Caco-2 (cell line): ENCODE measurements at regions not wholly inside any gene's neighbourhood (a gene's known extent, or its start where the extent isn't known, plus 50 kb on each side); places are given as distances from the start of the nearest gene placed in this dataset.

Source experiments
- BruUV-seq: library from RNA; stranded (reverse); fragments of 400-500 nt; replicated peaks from 2 replicates; lab custom pipeline; 2021; lab: Mats Ljungman, UMichigan
- CTCF ChIA-PET: fragments of 300-600 bp; sonication (Branson Sonifier 250); formaldehyde crosslinking; loops from one replicate; lab custom pipeline; 2022; ENCODE audit warnings: antibody characterized with exemption; lab: Charles Lee
- POLR2A ChIA-PET: fragments of 300-600 bp; sonication (Branson Sonifier 250); formaldehyde crosslinking; loops from one replicate; lab custom pipeline; 2022; ENCODE audit warnings: antibody characterized with exemption; lab: Charles Lee
- DNase-seq, 2 experiments: peaks; one replicate each; pipeline versions ENCODE4 v3.0.0 to v3.0.0-alpha.2; 2020 to 2022
- H3K27me3 ChIP-seq: replicated peaks from 2 replicates; pipeline ENCODE4 v1.6.0; 2011; ENCODE audit warnings: low read length; ENCODE audit not compliant: control insufficient read depth, insufficient read depth
- H3K36me3 ChIP-seq: 2 replicates; pipeline ENCODE4 v1.5.1; 2011; ENCODE audit warnings: low read length; ENCODE audit not compliant: control insufficient read depth, insufficient read depth
- H3K4me1 ChIP-seq: fragments of 250-450 bp; sonication (Bioruptor Pico); 2 replicates; pipeline ENCODE4 v1.5.1; 2020; ENCODE audit warnings: mild to moderate bottlenecking
- H3K4me3 ChIP-seq: 2 replicates; pipeline ENCODE4 v1.5.1; 2011; ENCODE audit warnings: low read depth, mild to moderate bottlenecking, control low read depth, low read length
- H3K9me3 ChIP-seq: fragments of 250-450 bp; sonication (Bioruptor Pico); 2 replicates; pipeline ENCODE4 v1.5.1; 2020; ENCODE audit warnings: mild to moderate bottlenecking, moderate library complexity
- H3K27ac Mint-ChIP-seq: one replicate; pipeline ENCODE4 v1.8.0; 2022; ENCODE audit warnings: mixed read lengths; ENCODE audit not compliant: unreplicated experiment
- H3K27me3 Mint-ChIP-seq: one replicate; pipeline ENCODE4 v1.8.0; 2022; ENCODE audit warnings: mixed read lengths; ENCODE audit not compliant: insufficient read depth, unreplicated experiment
- H3K36me3 Mint-ChIP-seq: one replicate; pipeline ENCODE4 v1.8.0; 2022; ENCODE audit warnings: mild to moderate bottlenecking, mixed read lengths; ENCODE audit not compliant: insufficient read depth, unreplicated experiment
- H3K4me1 Mint-ChIP-seq: one replicate; pipeline ENCODE4 v1.8.0; 2022; ENCODE audit warnings: low read depth, mixed read lengths; ENCODE audit not compliant: unreplicated experiment
- H3K4me3 Mint-ChIP-seq: one replicate; pipeline ENCODE4 v1.8.0; 2022; ENCODE audit warnings: mild to moderate bottlenecking, moderate library complexity, mixed read lengths; ENCODE audit not compliant: unreplicated experiment
- H3K9me3 Mint-ChIP-seq: one replicate; pipeline ENCODE4 v1.8.0; 2022; ENCODE audit warnings: mixed read lengths; ENCODE audit not compliant: unreplicated experiment
- intact Hi-C: fragments of 100-400 bp; cut with micrococcal nuclease; formaldehyde crosslinking; loops from one replicate; pipeline ENCODE4 v1.10.0; 2022; ENCODE audit not compliant: unreplicated experiment
- TF ChIP-seq, protein P1 (sequence below), 2 experiments: fragments of 200-600 bp in 1 of 2; IDR thresholded peaks; 1 replicate in 1 of 2; 2 replicates in 1 of 2; pipeline versions ENCODE4 v1.5.1 to v1.8.0; 2011 to 2022; ENCODE audit warnings: antibody characterized with exemption in 1 of 2, control low read depth in 1 of 2, inconsistent platforms in 1 of 2, low read depth in 1 of 2, low read length in 1 of 2, mild to moderate bottlenecking in 1 of 2, moderate library complexity in 1 of 2; ENCODE audit not compliant: insufficient read depth in 1 of 2, severe bottlenecking in 1 of 2, unreplicated experiment in 1 of 2

DNA sequence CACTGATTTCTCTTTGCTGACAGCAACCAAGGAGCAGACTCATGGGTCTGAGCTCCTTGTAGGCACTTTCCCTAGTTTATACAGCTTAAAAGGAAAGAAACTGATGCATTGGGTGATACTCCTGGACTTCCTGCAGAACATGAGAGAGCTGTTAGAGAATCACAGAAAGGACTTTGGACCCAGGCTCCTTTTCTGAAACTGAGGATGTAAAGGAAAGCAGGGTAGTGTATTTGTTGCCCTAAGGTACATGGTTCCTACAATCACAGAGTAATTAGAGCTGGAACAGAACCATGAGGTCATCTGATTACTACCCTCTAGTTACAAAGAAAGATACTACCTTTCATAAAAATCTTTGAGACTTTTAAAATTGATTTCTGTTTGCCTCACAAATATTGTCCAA is 477.1 kb upstream of the SPTLC3 start:
- Mint-ChIP-seq H3K4me3 (no peak overlapping the region), H3K36me3 (no peaks in the 10 kb centered on the region), H3K27ac (no peak overlapping the region), H3K27me3 (no peaks in the 10 kb centered on the region), H3K9me3 (no peaks in the 10 kb centered on the region), H3K4me1 (no peaks in the 10 kb centered on the region)
- H3K9me3 ChIP-seq = no peaks in the 10 kb centered on the region
- CTCF ChIA-PET = no interaction called here
- no peak overlapping the region for H3K4me3 ChIP-seq
- TF ChIP-seq, protein P1, sequence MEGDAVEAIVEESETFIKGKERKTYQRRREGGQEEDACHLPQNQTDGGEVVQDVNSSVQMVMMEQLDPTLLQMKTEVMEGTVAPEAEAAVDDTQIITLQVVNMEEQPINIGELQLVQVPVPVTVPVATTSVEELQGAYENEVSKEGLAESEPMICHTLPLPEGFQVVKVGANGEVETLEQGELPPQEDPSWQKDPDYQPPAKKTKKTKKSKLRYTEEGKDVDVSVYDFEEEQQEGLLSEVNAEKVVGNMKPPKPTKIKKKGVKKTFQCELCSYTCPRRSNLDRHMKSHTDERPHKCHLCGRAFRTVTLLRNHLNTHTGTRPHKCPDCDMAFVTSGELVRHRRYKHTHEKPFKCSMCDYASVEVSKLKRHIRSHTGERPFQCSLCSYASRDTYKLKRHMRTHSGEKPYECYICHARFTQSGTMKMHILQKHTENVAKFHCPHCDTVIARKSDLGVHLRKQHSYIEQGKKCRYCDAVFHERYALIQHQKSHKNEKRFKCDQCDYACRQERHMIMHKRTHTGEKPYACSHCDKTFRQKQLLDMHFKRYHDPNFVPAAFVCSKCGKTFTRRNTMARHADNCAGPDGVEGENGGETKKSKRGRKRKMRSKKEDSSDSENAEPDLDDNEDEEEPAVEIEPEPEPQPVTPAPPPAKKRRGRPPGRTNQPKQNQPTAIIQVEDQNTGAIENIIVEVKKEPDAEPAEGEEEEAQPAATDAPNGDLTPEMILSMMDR (IDR thresholded peaks at IDR 0.05; ENCODE audit: insufficient read depth in 1 of 2, low read depth in 1 of 2, low read length in 1 of 2, severe bottlenecking in 1 of 2, unreplicated experiment in 1 of 2) = no peak
- BruUV-seq = no TSS peak
- intact Hi-C loops = no loop called here
- H3K27me3 ChIP-seq = no peaks in the 10 kb centered on the region
- H3K4me1 ChIP-seq = no peaks in the 10 kb centered on the region
- no peak for DNase-seq
- H3K36me3 ChIP-seq = no peaks in the 10 kb centered on the region
- POLR2A ChIA-PET = no interaction called here

DNA sequence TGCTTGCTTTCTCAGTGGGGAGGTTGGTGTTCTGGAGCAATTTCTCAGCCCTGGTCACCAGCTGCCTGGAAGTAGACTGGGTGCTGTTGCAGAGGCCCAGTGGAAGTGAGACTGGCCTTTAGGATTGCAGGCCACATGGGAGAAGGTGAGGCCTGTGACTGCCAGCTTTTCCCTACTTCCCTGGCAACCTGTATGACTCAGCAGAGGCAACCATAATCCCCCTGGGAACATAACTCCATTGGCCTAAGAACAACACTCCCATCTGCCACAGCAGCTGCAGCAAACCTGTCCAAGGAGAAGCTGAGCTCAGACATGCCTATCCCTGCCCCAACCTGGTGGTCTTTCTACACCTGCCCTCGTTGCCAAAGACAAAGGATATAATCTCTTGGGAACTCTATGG is 473.5 kb upstream of the SPTLC3 start:
- Mint-ChIP-seq H3K4me3 (no peak overlapping the region), H3K36me3 (no peaks in the 10 kb centered on the region), H3K4me1 (no peaks in the 10 kb centered on the region), H3K27me3 (no peaks in the 10 kb centered on the region), H3K27ac (no peak overlapping the region), H3K9me3 (no peaks in the 10 kb centered on the region)
- POLR2A ChIA-PET = no interaction called here
- H3K27me3 ChIP-seq = no peaks in the 10 kb centered on the region
- no peak for DNase-seq
- intact Hi-C loops = no loop called here
- H3K9me3 ChIP-seq = no peaks in the 10 kb centered on the region
- CTCF ChIA-PET = no interaction called here
- H3K36me3 ChIP-seq = no peaks in the 10 kb centered on the region
- TF ChIP-seq, protein P1 (IDR thresholded peaks at IDR 0.05; ENCODE audit: insufficient read depth in 1 of 2, low read depth in 1 of 2, low read length in 1 of 2, severe bottlenecking in 1 of 2, unreplicated experiment in 1 of 2) = no peak
- no peaks in the 10 kb centered on the region for H3K4me1 ChIP-seq
- no peak overlapping the region for H3K4me3 ChIP-seq
- BruUV-seq = no TSS peak

DNA sequence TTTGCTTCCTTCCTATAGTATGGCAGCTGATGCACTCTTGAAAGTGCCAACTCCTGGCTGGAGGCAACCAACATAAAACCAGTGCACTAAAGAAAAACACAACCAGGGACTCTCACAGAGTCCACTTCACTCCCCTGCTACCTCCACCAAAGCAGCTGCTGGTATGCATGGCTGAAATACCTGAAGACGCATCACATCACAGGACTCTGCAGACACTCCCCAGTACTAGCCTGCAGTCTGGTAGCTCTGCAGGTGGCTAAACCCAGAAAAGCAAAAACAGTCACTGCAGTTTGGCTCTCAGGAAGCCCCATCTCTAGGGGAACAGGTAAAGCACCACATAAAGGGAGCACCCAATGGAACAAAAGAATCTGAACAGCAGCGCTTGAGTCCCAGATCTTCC is 473.0 kb upstream of the SPTLC3 start:
- H3K27me3 Mint-ChIP-seq = no peaks in the 10 kb centered on the region
- no peak overlapping the region for H3K4me3 ChIP-seq
- no peaks in the 10 kb centered on the region for H3K27me3 ChIP-seq
- no peaks in the 10 kb centered on the region for H3K4me1 Mint-ChIP-seq
- no peaks in the 10 kb centered on the region for H3K9me3 Mint-ChIP-seq
- no peaks in the 10 kb centered on the region for H3K9me3 ChIP-seq
- ChIA-PET POLR2A (no interaction called here), CTCF (no interaction called here)
- BruUV-seq = no TSS peak
- H3K36me3 ChIP-seq = no peaks in the 10 kb centered on the region
- no peak for DNase-seq
- no peaks in the 10 kb centered on the region for H3K4me1 ChIP-seq
- H3K36me3 Mint-ChIP-seq = no peaks in the 10 kb centered on the region
- H3K27ac Mint-ChIP-seq = no peak overlapping the region
- intact Hi-C loops = no loop called here
- TF ChIP-seq, protein P1 (IDR thresholded peaks at IDR 0.05; ENCODE audit: insufficient read depth in 1 of 2, low read depth in 1 of 2, low read length in 1 of 2, severe bottlenecking in 1 of 2, unreplicated experiment in 1 of 2) = no peak
- no peak overlapping the region for H3K4me3 Mint-ChIP-seq
